CD14-positive monocyte (primary cell): ENCODE measurements at regions not wholly inside any gene's neighbourhood (a gene's known extent, or its start where the extent isn't known, plus 50 kb on each side); places are given as distances from the start of the nearest gene placed in this dataset.

Experiments used
- DNase-seq, 3 donors: peaks; one replicate each; pipeline ENCODE4 v3.0.0-alpha.2; 2011 to 2022
- H2AFZ ChIP-seq: 2 replicates; pipeline ENCODE4 v1.6.0; 2012; ENCODE audit warnings: mild to moderate bottlenecking, low read depth, low read length, inconsistent platforms; ENCODE audit not compliant: insufficient read depth, poor library complexity, severe bottlenecking
- H3K27ac ChIP-seq, 2 donors: 1 replicate in 1 of 2; 2 replicates in 1 of 2; pipeline ENCODE4 v1.5.1; 2012 to 2013; ENCODE audit warnings: low read length in 2 of 2, control low read depth in 1 of 2, inconsistent platforms in 1 of 2, low read depth in 1 of 2, mild to moderate bottlenecking in 1 of 2
- H3K27me3 ChIP-seq, 2 donors: one replicate each; pipeline versions ENCODE4 v1.6.0 to v1.6.1; 2011 to 2013; ENCODE audit warnings: low read length in 2 of 2; ENCODE audit not compliant: control insufficient read depth in 2 of 2, insufficient read depth in 2 of 2
- H3K36me3 ChIP-seq, 2 donors: replicated peaks in 1 of 2; 1 replicate in 1 of 2; 2 replicates in 1 of 2; pipeline versions ENCODE4 v1.5.1 to v1.6.1; 2012 to 2013; ENCODE audit warnings: low read length in 2 of 2, control low read depth in 1 of 2, inconsistent platforms in 1 of 2, mild to moderate bottlenecking in 1 of 2; ENCODE audit not compliant: insufficient read depth in 2 of 2, control insufficient read depth in 1 of 2
- H3K4me1 ChIP-seq, 2 donors: 1 replicate in 1 of 2; 2 replicates in 1 of 2; pipeline versions ENCODE4 v1.5.1 to v1.6.1; 2012 to 2013; ENCODE audit warnings: low read length in 2 of 2, control low read depth in 1 of 2, inconsistent platforms in 1 of 2, mild to moderate bottlenecking in 1 of 2, moderate library complexity in 1 of 2; ENCODE audit not compliant: insufficient read depth in 2 of 2, control insufficient read depth in 1 of 2
- H3K4me2 ChIP-seq: replicated peaks from 2 replicates; pipeline ENCODE3; 2012; ENCODE audit warnings: low read length, moderate library complexity, mild to moderate bottlenecking; ENCODE audit not compliant: poor library complexity, severe bottlenecking; ENCODE audit errors: extremely low read depth
- H3K4me3 ChIP-seq, 3 experiments: fragments of 200-600 bp in 1 of 3; sonication (generic) in 1 of 3; replicated peaks in 1 of 3; 1 replicate in 2 of 3; 2 replicates in 1 of 3; pipeline ENCODE4 v1.5.1; 2011 to 2013; ENCODE audit warnings: low read length in 3 of 3, mild to moderate bottlenecking in 3 of 3, control low read depth in 2 of 3, low read depth in 2 of 3, inconsistent platforms in 1 of 3, moderate library complexity in 1 of 3
- H3K79me2 ChIP-seq: 2 replicates; pipeline ENCODE4 v1.6.0; 2012; ENCODE audit warnings: mild to moderate bottlenecking, control low read depth, inconsistent platforms, low read length, moderate library complexity; ENCODE audit not compliant: insufficient read depth
- H3K9ac ChIP-seq: 2 replicates; pipeline ENCODE4 v1.6.0; 2017; ENCODE audit warnings: low read length, mild to moderate bottlenecking; ENCODE audit not compliant: insufficient read depth, poor library complexity, severe bottlenecking
- H3K9me3 ChIP-seq, 2 donors: replicated peaks in 1 of 2; 1 replicate in 1 of 2; 2 replicates in 1 of 2; pipeline versions ENCODE4 v1.5.1 to v1.6.1; 2012 to 2013; ENCODE audit warnings: low read length in 2 of 2, control low read depth in 1 of 2; ENCODE audit not compliant: control insufficient read depth in 1 of 2, insufficient read depth in 1 of 2
- H4K20me1 ChIP-seq: 2 replicates; pipeline ENCODE4 v1.6.0; 2012; ENCODE audit warnings: mild to moderate bottlenecking, low read length, control low read depth, moderate library complexity; ENCODE audit not compliant: insufficient read depth
- H3K27ac Mint-ChIP-seq, 7 donors: one replicate each; pipeline ENCODE4 v1.8.0; 2020; ENCODE audit warnings: mild to moderate bottlenecking in 7 of 7, mixed read lengths in 7 of 7, moderate library complexity in 6 of 7, inconsistent platforms in 2 of 7
- H3K27me3 Mint-ChIP-seq, 3 donors: one replicate each; pipeline ENCODE4 v1.8.0; 2021 to 2022; ENCODE audit warnings: low read depth in 3 of 3, mild to moderate bottlenecking in 3 of 3, mixed read lengths in 3 of 3, moderate library complexity in 3 of 3, inconsistent platforms in 1 of 3
- H3K36me3 Mint-ChIP-seq, 2 donors: one replicate each; pipeline ENCODE4 v1.8.0; 2020; ENCODE audit warnings: mixed read lengths in 2 of 2, inconsistent platforms in 1 of 2, mild to moderate bottlenecking in 1 of 2
- H3K4me1 Mint-ChIP-seq: one replicate; pipeline ENCODE4 v1.8.0; 2020; ENCODE audit warnings: mild to moderate bottlenecking, mixed read lengths
- H3K4me3 Mint-ChIP-seq, 2 donors: one replicate each; pipeline ENCODE4 v1.8.0; 2020; ENCODE audit warnings: mild to moderate bottlenecking in 2 of 2, mixed read lengths in 2 of 2, moderate library complexity in 1 of 2
- H3K9me3 Mint-ChIP-seq, 7 donors: one replicate each; pipeline ENCODE4 v1.8.0; 2020 to 2022; ENCODE audit warnings: mixed read lengths in 7 of 7, mild to moderate bottlenecking in 6 of 7, moderate library complexity in 6 of 7, inconsistent platforms in 2 of 7
- CTCF ChIP-seq: fragments of 200-600 bp; IDR thresholded peaks from one replicate; pipeline ENCODE4 v1.8.0; 2022; ENCODE audit warnings: antibody characterized with exemption, mild to moderate bottlenecking
- WGBS: methylation state at CpG from one replicate; pipeline ENCODE4 v1.1.5; 2013; ENCODE audit warnings: missing lambda C conversion rate; ENCODE audit not compliant: insufficient coverage; 5-methylcytosine and 5-hydroxymethylcytosine counted together
- intact Hi-C, 2 donors: fragments of 100-400 bp; cut with micrococcal nuclease; formaldehyde crosslinking; loops; one replicate each; pipeline versions ENCODE4 v1.15.0 to v1.15.1; 2023

- Histone ChIP-seq H3K27me3 (no peaks in the 10 kb centered on the region), H3K9me3 (peaks cover 2 to 6% of the 10 kb centered on the region in 2 donors), H3K79me2 (no peaks in the 10 kb centered on the region), H3K9ac (no peak overlapping the region), H4K20me1 (no peaks in the 10 kb centered on the region), H3K27ac (no peak overlapping the region), H3K36me3 (no peaks in the 10 kb centered on the region), H3K4me1 (no peaks in the 10 kb centered on the region), H2AFZ (no peak overlapping the region), H3K4me2 (no peak overlapping the region), H3K4me3 (no peak overlapping the region)
- WGBS = 100% methylated on average over 2 of the region's 3 CpGs
- Mint-ChIP-seq H3K4me1 (no peaks in the 10 kb centered on the region), H3K27me3 (peaks cover 2% of the 10 kb centered on the region in 3 donors), H3K4me3 (no peak overlapping the region), H3K36me3 (no peaks in the 10 kb centered on the region), H3K27ac (no peak overlapping the region), H3K9me3 (peaks cover 2 to 11% (median 6%) of the 10 kb centered on the region in 7 donors)
- no peak for DNase-seq
- intact Hi-C loops = no loop called here
- TF ChIP-seq CTCF = no peak
Observed at GRCh38 chr12:127542931-127543330, 724.0 kb upstream of the TMEM132C start.

- Histone ChIP-seq H3K4me2 (no peak overlapping the region), H3K4me3 (no peak overlapping the region), H3K27me3 (no peaks in the 10 kb centered on the region), H3K36me3 (no peaks in the 10 kb centered on the region), H3K27ac (no peak overlapping the region), H3K4me1 (no peaks in the 10 kb centered on the region), H3K79me2 (no peaks in the 10 kb centered on the region), H3K9ac (no peak overlapping the region), H4K20me1 (no peaks in the 10 kb centered on the region), H2AFZ (no peak overlapping the region), H3K9me3 (peaks cover 7 to 10% of the 10 kb centered on the region in 2 donors)
- Mint-ChIP-seq H3K4me3 (no peak overlapping the region), H3K27me3 (peaks cover 0 to 2% (median 1%) of the 10 kb centered on the region in 3 donors), H3K4me1 (no peaks in the 10 kb centered on the region), H3K27ac (no peak overlapping the region), H3K9me3 (peaks cover 3 to 13% (median 6%) of the 10 kb centered on the region in 7 donors), H3K36me3 (no peaks in the 10 kb centered on the region)
- DNase-seq = no peak
- 73% methylated on average over 2 of the region's 6 CpGs for WGBS
- no peak for TF ChIP-seq CTCF
- intact Hi-C loops = no loop called here
Observed at GRCh38 chr12:127546721-127547505, 720.1 kb upstream of the TMEM132C start.
